ENCODE measurements at regions not wholly inside any gene's neighbourhood (a gene's known extent, or its start where the extent isn't known, plus 50 kb on each side); places are given as distances from the start of the nearest gene placed in this dataset.

DNA sequence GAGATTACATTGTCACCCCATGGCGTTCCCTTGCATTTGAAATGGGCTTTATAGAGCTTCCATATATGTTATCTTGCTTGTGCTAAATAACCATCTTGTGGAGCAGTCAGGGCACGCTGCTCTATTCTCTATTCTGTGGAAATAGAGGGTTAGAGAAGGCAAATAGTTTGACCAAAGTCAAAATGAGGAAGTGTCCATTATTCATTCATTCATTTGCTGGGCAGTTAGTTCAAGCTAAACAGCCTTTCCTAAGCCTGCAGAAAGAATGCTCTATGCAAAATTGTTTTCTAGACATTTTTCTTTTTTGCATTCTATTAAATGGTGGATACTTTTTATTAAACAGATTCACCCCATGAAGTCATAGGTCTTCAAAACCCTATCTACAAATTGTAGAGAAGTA is 67.8 kb upstream of the ELAC2 start:
- no peaks in the 10 kb centered on the region for H3K27me3 ChIP-seq (ENCODE audit: control insufficient read depth in 2 of 2, insufficient read depth in 2 of 2, low read length in 2 of 2)
- CTCF ChIA-PET: no interaction called here
- H3K4me2 ChIP-seq (ENCODE audit: insufficient read depth, low read length): no peak overlapping the region
- POLR2A ChIA-PET: no interaction called here
- H3K4me1 ChIP-seq (ENCODE audit: control insufficient read depth, extremely low read depth, insufficient read depth, low read length): no peaks in the 10 kb centered on the region
- TF ChIP-seq EZH2 (IDR thresholded peaks at IDR 0.05; ENCODE audit: borderline replicate concordance, low read depth, low read length, severe bottlenecking) (no peak), FOS (IDR thresholded peaks at IDR 0.05; ENCODE audit: borderline replicate concordance, insufficient read depth, low read length) (no peak), GATA2 (IDR thresholded peaks at IDR 0.05; ENCODE audit: insufficient read depth, insufficient read length, low read depth, low read length) (no peak), MYC (IDR thresholded peaks at IDR 0.05; ENCODE audit: low read depth, low read length) (no peak), JUN (IDR thresholded peaks at IDR 0.05; ENCODE audit: borderline replicate concordance, insufficient read depth, insufficient read length, low read depth) (no peak), POLR2A (IDR thresholded peaks at IDR 0.05; ENCODE audit: low read depth, low read length) (no peak), POLR2AphosphoS5 (IDR thresholded peaks at IDR 0.05; ENCODE audit: insufficient read depth, low read depth, low read length) (no peak)
- TF ChIP-seq, protein P1, sequence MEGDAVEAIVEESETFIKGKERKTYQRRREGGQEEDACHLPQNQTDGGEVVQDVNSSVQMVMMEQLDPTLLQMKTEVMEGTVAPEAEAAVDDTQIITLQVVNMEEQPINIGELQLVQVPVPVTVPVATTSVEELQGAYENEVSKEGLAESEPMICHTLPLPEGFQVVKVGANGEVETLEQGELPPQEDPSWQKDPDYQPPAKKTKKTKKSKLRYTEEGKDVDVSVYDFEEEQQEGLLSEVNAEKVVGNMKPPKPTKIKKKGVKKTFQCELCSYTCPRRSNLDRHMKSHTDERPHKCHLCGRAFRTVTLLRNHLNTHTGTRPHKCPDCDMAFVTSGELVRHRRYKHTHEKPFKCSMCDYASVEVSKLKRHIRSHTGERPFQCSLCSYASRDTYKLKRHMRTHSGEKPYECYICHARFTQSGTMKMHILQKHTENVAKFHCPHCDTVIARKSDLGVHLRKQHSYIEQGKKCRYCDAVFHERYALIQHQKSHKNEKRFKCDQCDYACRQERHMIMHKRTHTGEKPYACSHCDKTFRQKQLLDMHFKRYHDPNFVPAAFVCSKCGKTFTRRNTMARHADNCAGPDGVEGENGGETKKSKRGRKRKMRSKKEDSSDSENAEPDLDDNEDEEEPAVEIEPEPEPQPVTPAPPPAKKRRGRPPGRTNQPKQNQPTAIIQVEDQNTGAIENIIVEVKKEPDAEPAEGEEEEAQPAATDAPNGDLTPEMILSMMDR (IDR thresholded peaks at IDR 0.05; ENCODE audit: extremely low read depth in 1 of 2, insufficient read depth in 1 of 2, low read depth in 1 of 2, low read length in 2 of 2): no peak
- TF ChIP-seq, protein P2, sequence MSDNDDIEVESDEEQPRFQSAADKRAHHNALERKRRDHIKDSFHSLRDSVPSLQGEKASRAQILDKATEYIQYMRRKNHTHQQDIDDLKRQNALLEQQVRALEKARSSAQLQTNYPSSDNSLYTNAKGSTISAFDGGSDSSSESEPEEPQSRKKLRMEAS (IDR thresholded peaks at IDR 0.05; ENCODE audit: insufficient read depth, insufficient read length): no peak
- FAIRE-seq (no peak), DNase-seq (ENCODE audit: low read depth, low spot score) (no peak)
- dilution Hi-C loops (cut with MboI; ENCODE audit: extremely low pct_ligation_motif_present, low sequenced_read_pairs): no loop called here
- no peak overlapping the region for H2AFZ ChIP-seq (ENCODE audit: low read depth, low read length)
- no peak overlapping the region for H3K27ac ChIP-seq (ENCODE audit: insufficient read depth, low read depth, low read length)
- H3K9me1 ChIP-seq (replicated peaks; ENCODE audit: control insufficient read depth, extremely low read depth, insufficient read depth, low read length): no peaks in the 10 kb centered on the region
- H3K4me3 ChIP-seq (replicated peaks in 1 of 3; ENCODE audit: insufficient read depth in 1 of 3, low read depth in 1 of 3, low read length in 3 of 3): no peak overlapping the region
- H3K9me3 ChIP-seq (replicated peaks; ENCODE audit: control insufficient read depth, insufficient read depth, low read length): no peaks in the 10 kb centered on the region
- no peaks in the 10 kb centered on the region for H3K36me3 ChIP-seq (ENCODE audit: control insufficient read depth in 2 of 2, extremely low read depth in 1 of 2, insufficient read depth in 2 of 2, low read length in 2 of 2)
- no TSS peak for BruUV-seq (replicated peaks)
- intact Hi-C loops (cut with micrococcal nuclease): no loop called here
- no peak overlapping the region for H3K9ac ChIP-seq (replicated peaks; ENCODE audit: extremely low read depth, insufficient read depth, low read length)
- no peaks in the 10 kb centered on the region for H4K20me1 ChIP-seq (replicated peaks; ENCODE audit: control insufficient read depth, extremely low read depth, insufficient read depth, low read length)
- no peaks in the 10 kb centered on the region for H3K79me2 ChIP-seq (ENCODE audit: control insufficient read depth, insufficient read depth, low read length)

Data from endothelial cell of umbilical vein (primary cell).